K562 (cell line): ENCODE measurements at regions not wholly inside any gene's neighbourhood (a gene's known extent, or its start where the extent isn't known, plus 50 kb on each side); places are given as distances from the start of the nearest gene placed in this dataset.

Experiments
- ATAC-seq: fragments of 200-7000 bp; cut with Tn5 transposase; 3 replicates; pipeline ENCODE4 v1.9.1; 2020; ENCODE audit warnings: moderate library complexity
- BruUV-seq: library from RNA; stranded (reverse); fragments of 400-500 nt; replicated peaks from 2 replicates; lab custom pipeline; 2021; lab: Mats Ljungman, UMichigan
- CTCF ChIA-PET: fragments of 300-600 bp; formaldehyde crosslinking; extraction: SDS; loops from one replicate; lab custom pipeline; 2021; ENCODE audit warnings: low intra/inter-chr PET ratio; lab: Yijun Ruan, JAX
- POLR2A ChIA-PET: fragments of 300-600, 350-650 bp; sonication (Branson Sonifier 250); formaldehyde crosslinking; extraction: SDS; loops from one replicate; lab custom pipeline; 2021; ENCODE audit warnings: antibody characterized with exemption, inconsistent platforms; lab: Yijun Ruan, JAX
- DNase-seq, 4 experiments: peaks; one replicate each; pipeline versions ENCODE4 v3.0.0 to v3.0.0-alpha.2; 2011 to 2018; ENCODE audit warnings: low spot score in 3 of 4, mixed read lengths in 3 of 4; ENCODE audit errors: extremely low read depth in 1 of 4
- FAIRE-seq: peaks from 2 replicates; lab custom pipeline; 2011; peaks lifted over from hg19 to GRCh38; lab: Jason Lieb, UNC
- H2AFZ ChIP-seq: 2 replicates; pipeline ENCODE4 v1.6.0; 2011; ENCODE audit warnings: low read depth, low read length, control low read depth, inconsistent platforms
- H3K27ac ChIP-seq: fragments of 200-600 bp; 3 replicates; pipeline ENCODE4 v1.8.0; 2011; ENCODE audit warnings: low read depth, mild to moderate bottlenecking, control low read depth, inconsistent platforms, low read length, moderate library complexity, mixed read lengths; ENCODE audit errors: extremely low read depth
- H3K27me3 ChIP-seq, 2 experiments: fragments of 300-600 bp in 1 of 2; 2 replicates in 1 of 2; 3 replicates in 1 of 2; pipeline versions ENCODE4 v1.6.0 to v1.8.0; 2011; ENCODE audit warnings: inconsistent platforms in 2 of 2, low read length in 2 of 2, mild to moderate bottlenecking in 1 of 2, mixed read lengths in 1 of 2, moderate library complexity in 1 of 2; ENCODE audit not compliant: control insufficient read depth in 2 of 2, insufficient read depth in 2 of 2
- H3K36me3 ChIP-seq: fragments of 300-600 bp; 3 replicates; pipeline ENCODE4 v1.8.0; 2011; ENCODE audit warnings: mild to moderate bottlenecking, low read length, inconsistent platforms; ENCODE audit not compliant: control insufficient read depth, insufficient read depth
- H3K4me1 ChIP-seq, 2 experiments: fragments of 200-600 bp in 1 of 2; replicated peaks in 1 of 2; 2 replicates in 1 of 2; 3 replicates in 1 of 2; pipeline versions ENCODE4 v1.5.1 to v1.8.0; 2011; ENCODE audit warnings: inconsistent platforms in 2 of 2, low read length in 2 of 2, mild to moderate bottlenecking in 1 of 2, mixed read lengths in 1 of 2, moderate library complexity in 1 of 2; ENCODE audit not compliant: control insufficient read depth in 2 of 2, insufficient read depth in 2 of 2
- H3K4me2 ChIP-seq: 2 replicates; pipeline ENCODE4 v1.6.1; 2011; ENCODE audit warnings: low read length, control low read depth, inconsistent platforms, mixed read lengths; ENCODE audit not compliant: insufficient read depth
- H3K4me3 ChIP-seq: fragments of 200-600 bp; sonication (generic), shearing (Covaris generic); 2 replicates; pipeline ENCODE4 v1.5.1; 2016; ENCODE audit warnings: control low read depth, inconsistent platforms
- H3K79me2 ChIP-seq: fragments of 200-600 bp; 3 replicates; pipeline ENCODE4 v1.8.0; 2011; ENCODE audit warnings: low read length, inconsistent platforms; ENCODE audit not compliant: control insufficient read depth, insufficient read depth
- H3K9ac ChIP-seq, 2 experiments: 2 replicates each; pipeline versions ENCODE4 v1.6.0 to v1.6.1; 2011; ENCODE audit warnings: low read depth in 2 of 2, low read length in 2 of 2, control low read depth in 1 of 2, inconsistent platforms in 1 of 2, mild to moderate bottlenecking in 1 of 2, mixed read lengths in 1 of 2; ENCODE audit not compliant: insufficient read depth in 1 of 2
- H3K9me1 ChIP-seq: one replicate; pipeline ENCODE4 v1.6.0; 2011; ENCODE audit warnings: inconsistent platforms, mild to moderate bottlenecking, low read length, moderate library complexity; ENCODE audit not compliant: control insufficient read depth, insufficient read depth
- H3K9me3 ChIP-seq: replicated peaks from 2 replicates; pipeline ENCODE4 v1.5.1; 2011; ENCODE audit warnings: low read depth, low read length, inconsistent platforms; ENCODE audit not compliant: control insufficient read depth, insufficient read depth
- H4K20me1 ChIP-seq: replicated peaks from 2 replicates; pipeline ENCODE4 v1.6.1; 2011; ENCODE audit warnings: low read length, inconsistent platforms, mixed read lengths; ENCODE audit not compliant: control insufficient read depth, insufficient read depth
- EP300 ChIP-seq: IDR thresholded peaks from 2 replicates; pipeline ENCODE4 v1.6.1; 2012; ENCODE audit warnings: low read length, improper control_type of control experiment
- FOXA1 ChIP-seq: fragments of 450-650 bp; IDR thresholded peaks from 2 replicates; pipeline ENCODE4 v1.6.1; 2016; ENCODE audit warnings: mild to moderate bottlenecking, borderline replicate concordance
- GABPA ChIP-seq: fragments of 200-800 bp; sonication (Bioruptor generic); conservative IDR thresholded peaks from 2 replicates; pipeline ENCODE4 v1.6.1; 2016; ENCODE audit warnings: low read depth, missing genetic modification characterization, missing compliant biosample characterization
- HNRNPL ChIP-seq: fragments of 200-400 bp; formaldehyde crosslinking; IDR thresholded peaks from 2 replicates; pipeline ENCODE4 v1.6.1; 2017; ENCODE audit warnings: low read depth, mild to moderate bottlenecking, low read length
- PPARD ChIP-seq: fragments of 250-450 bp; sonication (Bioruptor Pico); IDR thresholded peaks from 2 replicates; pipeline ENCODE4 v1.8.0; 2022; ENCODE audit warnings: inconsistent platforms, mild to moderate bottlenecking, moderate library complexity
- SMAD1 ChIP-seq: fragments of 150-350 bp; IDR thresholded peaks from 2 replicates; pipeline ENCODE4 v1.6.1; 2014; ENCODE audit warnings: low read length, low read depth; ENCODE audit not compliant: partially characterized antibody
- WHSC1 ChIP-seq: IDR thresholded peaks from one replicate; pipeline ENCODE4 v1.6.1; 2012; ENCODE audit warnings: low read length, control low read depth, inconsistent platforms
- ZNF445 ChIP-seq: fragments of 250-450 bp; sonication (Bioruptor Pico); IDR thresholded peaks from 2 replicates; pipeline ENCODE4 v1.4.0; 2020; ENCODE audit warnings: low read depth, mild to moderate bottlenecking, moderate library complexity
- ZNF75A ChIP-seq: fragments of 450-650 bp; formaldehyde crosslinking; IDR thresholded peaks from 2 replicates; pipeline ENCODE4 v1.4.0; 2020; ENCODE audit warnings: mild to moderate bottlenecking
- in situ Hi-C: fragments of 300-500 bp; cut with MboI; formaldehyde crosslinking; loops from 4 replicates; pipeline ENCODE4 v1.15.0; 2018; ENCODE audit warnings: inconsistent platforms, mixed read lengths
- intact Hi-C: fragments of 100-400 bp; cut with micrococcal nuclease; formaldehyde crosslinking; loops from 2 replicates; pipeline ENCODE4 v1.14.2; 2022
- TF ChIP-seq, protein P1 (sequence below): fragments of 250-450 bp; sonication (Bioruptor Pico); IDR thresholded peaks from 2 replicates; pipeline ENCODE4 v1.8.0; 2021; ENCODE audit warnings: borderline replicate concordance, mild to moderate bottlenecking, moderate library complexity; ENCODE audit not compliant: poor library complexity, severe bottlenecking
- TF ChIP-seq, protein P2 (sequence below), 2 experiments: IDR thresholded peaks; 2 replicates each; pipeline ENCODE4 v1.6.1; 2011; ENCODE audit warnings: borderline replicate concordance in 1 of 2, control low read depth in 1 of 2, low read depth in 1 of 2, low read length in 1 of 2, mild to moderate bottlenecking in 1 of 2, mixed read lengths in 1 of 2, moderate library complexity in 1 of 2; ENCODE audit not compliant: insufficient read depth in 1 of 2, insufficient read length in 1 of 2, poor library complexity in 1 of 2, severe bottlenecking in 1 of 2; ENCODE audit errors: extremely low read depth in 1 of 2

DNA sequence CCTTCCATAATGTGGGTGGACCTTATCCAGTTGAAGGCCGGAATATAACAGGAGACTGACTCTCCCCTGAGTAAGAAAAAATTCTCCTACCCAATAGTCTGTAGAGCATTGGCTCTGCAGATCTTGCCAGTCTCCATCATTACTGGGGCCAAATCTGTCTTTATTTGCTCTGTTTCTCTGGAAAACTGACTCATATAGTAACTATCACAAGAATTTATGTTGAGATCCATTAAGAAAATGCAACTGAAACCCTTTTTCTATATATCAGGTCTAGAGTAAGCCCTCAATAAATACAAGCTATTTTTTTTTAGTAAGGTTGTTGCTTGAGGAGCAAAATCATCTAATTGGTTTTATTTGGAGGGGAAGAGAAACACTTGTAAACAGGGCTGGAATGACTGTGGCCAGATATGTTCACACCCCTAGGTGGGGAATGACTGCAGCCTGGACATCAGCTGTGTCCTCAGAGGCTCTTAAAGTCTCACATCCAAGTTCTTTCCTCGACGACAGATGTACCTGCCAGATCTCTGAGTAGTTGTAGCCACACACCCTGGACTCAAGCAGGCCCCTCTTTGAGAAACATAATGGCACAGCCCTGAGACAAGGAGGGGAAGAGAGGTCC lies 339.7 kb downstream of the TNS1 start (continued):
- TF ChIP-seq ZNF445 (CRISPR knock-in tag) (no peak), GABPA (tag) (no peak)

DNA sequence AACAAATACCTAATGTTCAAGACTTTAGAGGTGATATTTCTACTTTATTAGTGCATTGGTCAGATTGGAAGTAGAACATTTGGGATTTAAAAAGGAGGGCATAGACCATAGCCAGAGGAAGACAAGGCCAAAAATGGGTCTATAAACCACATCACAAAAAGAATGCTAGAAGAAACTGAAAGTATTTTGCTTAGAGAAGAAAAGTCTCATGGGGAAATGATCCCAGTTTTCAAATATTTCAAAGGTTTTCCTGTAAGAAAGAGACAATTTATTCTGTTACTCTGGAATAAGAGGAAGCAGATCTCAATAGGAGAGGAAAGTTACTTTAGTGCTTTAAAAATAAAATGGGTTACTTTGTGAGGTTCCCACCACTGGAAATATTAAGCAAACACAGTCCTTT lies 341.4 kb downstream of the TNS1 start:
- no peak for FAIRE-seq
- in situ Hi-C loops = no loop called here

More for the DNA sequence above, 341.4 kb downstream of the TNS1 start:
- H3K9me1 ChIP-seq = no peaks in the 10 kb centered on the region
- H3K36me3 ChIP-seq = no peaks in the 10 kb centered on the region
- no peak overlapping the region for H3K4me2 ChIP-seq
- no peaks in the 10 kb centered on the region for H4K20me1 ChIP-seq
- ATAC-seq (no peak), DNase-seq (no peak)
- no peak overlapping the region for H3K27ac ChIP-seq
- no peaks in the 10 kb centered on the region for H3K79me2 ChIP-seq
- no peak overlapping the region for H2AFZ ChIP-seq
- H3K4me1 ChIP-seq = no peaks in the 10 kb centered on the region
- intact Hi-C loops = no loop called here
- no peaks in the 10 kb centered on the region for H3K9me3 ChIP-seq
- no peak overlapping the region for H3K9ac ChIP-seq
- no TSS peak for BruUV-seq
- H3K27me3 ChIP-seq = peaks cover 2 to 4% of the 10 kb centered on the region in 2 experiments; a peak in 4 of 5 replicates
- ChIA-PET CTCF (no interaction called here), POLR2A (no interaction called here)
- no peak overlapping the region for H3K4me3 ChIP-seq
- no peak for TF ChIP-seq ZNF75A (CRISPR knock-in tag)
- no peak for TF ChIP-seq WHSC1
- TF ChIP-seq, protein P1, sequence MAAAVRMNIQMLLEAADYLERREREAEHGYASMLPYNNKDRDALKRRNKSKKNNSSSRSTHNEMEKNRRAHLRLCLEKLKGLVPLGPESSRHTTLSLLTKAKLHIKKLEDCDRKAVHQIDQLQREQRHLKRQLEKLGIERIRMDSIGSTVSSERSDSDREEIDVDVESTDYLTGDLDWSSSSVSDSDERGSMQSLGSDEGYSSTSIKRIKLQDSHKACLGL (CRISPR knock-in tag) = no peak
- TF ChIP-seq SMAD1 = no peak
- no peak for TF ChIP-seq HNRNPL
- TF ChIP-seq, protein P2, sequence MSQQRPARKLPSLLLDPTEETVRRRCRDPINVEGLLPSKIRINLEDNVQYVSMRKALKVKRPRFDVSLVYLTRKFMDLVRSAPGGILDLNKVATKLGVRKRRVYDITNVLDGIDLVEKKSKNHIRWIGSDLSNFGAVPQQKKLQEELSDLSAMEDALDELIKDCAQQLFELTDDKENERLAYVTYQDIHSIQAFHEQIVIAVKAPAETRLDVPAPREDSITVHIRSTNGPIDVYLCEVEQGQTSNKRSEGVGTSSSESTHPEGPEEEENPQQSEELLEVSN (IDR thresholded peaks at IDR 0.05; ENCODE audit: borderline replicate concordance in 1 of 2, extremely low read depth in 1 of 2, insufficient read depth in 1 of 2, insufficient read length in 1 of 2, low read depth in 1 of 2, low read length in 1 of 2, poor library complexity in 1 of 2, severe bottlenecking in 1 of 2) = no peak
- no peak for TF ChIP-seq PPARD (CRISPR knock-in tag)
- no peak for TF ChIP-seq FOXA1
- no peak for TF ChIP-seq EP300
